ENCODE measurements at regions not wholly inside any gene's neighbourhood (a gene's known extent, or its start where the extent isn't known, plus 50 kb on each side); places are given as distances from the start of the nearest gene placed in this dataset.

DNA sequence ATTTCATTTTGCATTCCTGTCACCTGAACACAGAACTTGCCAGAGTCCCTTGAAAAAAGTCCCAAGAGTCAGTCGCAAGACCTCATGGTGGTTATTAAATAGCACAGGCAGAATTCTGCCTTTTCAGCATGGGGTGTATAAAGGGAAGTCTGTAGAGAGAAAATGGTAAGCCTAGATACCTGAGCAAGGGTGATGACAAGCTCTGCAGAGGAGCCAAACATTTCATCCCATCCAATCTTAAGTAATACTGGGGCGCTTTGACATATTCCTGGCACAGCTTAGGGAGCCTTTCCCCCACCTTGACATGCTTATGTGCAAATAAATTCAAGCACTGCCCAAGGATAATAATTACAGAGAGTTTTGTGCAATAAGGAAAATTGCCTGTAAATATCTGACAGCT lies 213.0 kb downstream of the INHBA start:
- TF ChIP-seq, protein P1, sequence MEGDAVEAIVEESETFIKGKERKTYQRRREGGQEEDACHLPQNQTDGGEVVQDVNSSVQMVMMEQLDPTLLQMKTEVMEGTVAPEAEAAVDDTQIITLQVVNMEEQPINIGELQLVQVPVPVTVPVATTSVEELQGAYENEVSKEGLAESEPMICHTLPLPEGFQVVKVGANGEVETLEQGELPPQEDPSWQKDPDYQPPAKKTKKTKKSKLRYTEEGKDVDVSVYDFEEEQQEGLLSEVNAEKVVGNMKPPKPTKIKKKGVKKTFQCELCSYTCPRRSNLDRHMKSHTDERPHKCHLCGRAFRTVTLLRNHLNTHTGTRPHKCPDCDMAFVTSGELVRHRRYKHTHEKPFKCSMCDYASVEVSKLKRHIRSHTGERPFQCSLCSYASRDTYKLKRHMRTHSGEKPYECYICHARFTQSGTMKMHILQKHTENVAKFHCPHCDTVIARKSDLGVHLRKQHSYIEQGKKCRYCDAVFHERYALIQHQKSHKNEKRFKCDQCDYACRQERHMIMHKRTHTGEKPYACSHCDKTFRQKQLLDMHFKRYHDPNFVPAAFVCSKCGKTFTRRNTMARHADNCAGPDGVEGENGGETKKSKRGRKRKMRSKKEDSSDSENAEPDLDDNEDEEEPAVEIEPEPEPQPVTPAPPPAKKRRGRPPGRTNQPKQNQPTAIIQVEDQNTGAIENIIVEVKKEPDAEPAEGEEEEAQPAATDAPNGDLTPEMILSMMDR (IDR thresholded peaks at IDR 0.05; ENCODE audit: extremely low read depth, insufficient read depth, missing control alignments) = no peak
- in situ Hi-C loops (cut with MboI; ENCODE audit: low pct_unique_long_range_greater_than_20kb, low sequenced_read_pairs, unreplicated experiment) = no loop called here
- DNase-seq (ENCODE audit: low spot score) = no peak

- DNase-seq (ENCODE audit: low spot score) = no peak
- TF ChIP-seq, protein P1 (IDR thresholded peaks at IDR 0.05; ENCODE audit: extremely low read depth, insufficient read depth, missing control alignments) = no peak
- in situ Hi-C loops (cut with MboI; ENCODE audit: low pct_unique_long_range_greater_than_20kb, low sequenced_read_pairs, unreplicated experiment) = no loop called here
Observed at GRCh38 chr7:41487229-41487940, 215.5 kb downstream of the INHBA start.

GRCh38 chr7:41481353-41481752 lies 221.5 kb downstream of the INHBA start:
- DNase-seq (ENCODE audit: low spot score) = no peak
- TF ChIP-seq, protein P1 (IDR thresholded peaks at IDR 0.05; ENCODE audit: extremely low read depth, insufficient read depth, missing control alignments) = no peak
- in situ Hi-C loops (cut with MboI; ENCODE audit: low pct_unique_long_range_greater_than_20kb, low sequenced_read_pairs, unreplicated experiment) = no loop called here

GRCh38 chr7:41478187-41478586 lies 224.7 kb downstream of the INHBA start:
- in situ Hi-C loops (cut with MboI; ENCODE audit: low pct_unique_long_range_greater_than_20kb, low sequenced_read_pairs, unreplicated experiment) = no loop called here
- TF ChIP-seq, protein P1 (IDR thresholded peaks at IDR 0.05; ENCODE audit: extremely low read depth, insufficient read depth, missing control alignments) = no peak
- no peak for DNase-seq (ENCODE audit: low spot score)

- in situ Hi-C loops (cut with MboI; ENCODE audit: low pct_unique_long_range_greater_than_20kb, low sequenced_read_pairs, unreplicated experiment) = no loop called here
- TF ChIP-seq, protein P1 (IDR thresholded peaks at IDR 0.05; ENCODE audit: extremely low read depth, insufficient read depth, missing control alignments) = no peak
- no peak for DNase-seq (ENCODE audit: low spot score)
Observed at GRCh38 chr7:41476460-41476803, 226.5 kb downstream of the INHBA start.

DNA sequence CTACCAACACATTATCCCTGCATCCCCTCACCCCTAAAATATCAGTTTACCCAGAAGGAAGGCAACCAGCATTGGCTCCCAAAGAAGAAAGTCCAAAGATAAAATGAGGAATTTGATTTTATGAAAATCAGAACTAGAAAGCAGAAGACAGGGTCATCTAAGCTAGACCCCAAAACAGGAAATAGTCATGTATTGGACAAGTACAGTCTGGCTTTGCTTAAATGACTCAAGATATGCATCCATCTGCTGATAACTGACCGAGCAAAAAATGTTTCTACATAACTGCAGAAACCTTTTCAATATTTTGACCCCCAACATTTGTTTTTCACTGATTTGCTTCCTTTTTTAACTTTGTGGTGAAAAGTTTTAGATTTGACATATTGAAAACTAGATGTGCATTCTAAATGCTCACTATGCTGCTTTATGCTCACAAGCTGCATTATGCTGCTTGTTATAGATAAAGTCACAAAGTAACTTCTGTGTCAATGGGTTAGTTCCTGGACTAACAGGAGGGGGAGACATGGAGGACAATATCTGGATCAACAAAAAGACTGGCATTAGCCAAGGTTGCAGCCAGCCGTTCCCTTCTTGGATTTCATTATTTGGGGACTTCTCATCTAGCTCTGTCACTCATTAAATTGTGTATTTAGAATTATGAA lies 227.0 kb downstream of the INHBA start:
- in situ Hi-C loops (cut with MboI; ENCODE audit: low pct_unique_long_range_greater_than_20kb, low sequenced_read_pairs, unreplicated experiment) = no loop called here
- TF ChIP-seq, protein P1 (IDR thresholded peaks at IDR 0.05; ENCODE audit: extremely low read depth, insufficient read depth, missing control alignments) = no peak
- DNase-seq (ENCODE audit: low spot score) = no peak
